ENCODE measurements at regions not wholly inside any gene's neighbourhood (a gene's known extent, or its start where the extent isn't known, plus 50 kb on each side); places are given as distances from the start of the nearest gene placed in this dataset.

DNA sequence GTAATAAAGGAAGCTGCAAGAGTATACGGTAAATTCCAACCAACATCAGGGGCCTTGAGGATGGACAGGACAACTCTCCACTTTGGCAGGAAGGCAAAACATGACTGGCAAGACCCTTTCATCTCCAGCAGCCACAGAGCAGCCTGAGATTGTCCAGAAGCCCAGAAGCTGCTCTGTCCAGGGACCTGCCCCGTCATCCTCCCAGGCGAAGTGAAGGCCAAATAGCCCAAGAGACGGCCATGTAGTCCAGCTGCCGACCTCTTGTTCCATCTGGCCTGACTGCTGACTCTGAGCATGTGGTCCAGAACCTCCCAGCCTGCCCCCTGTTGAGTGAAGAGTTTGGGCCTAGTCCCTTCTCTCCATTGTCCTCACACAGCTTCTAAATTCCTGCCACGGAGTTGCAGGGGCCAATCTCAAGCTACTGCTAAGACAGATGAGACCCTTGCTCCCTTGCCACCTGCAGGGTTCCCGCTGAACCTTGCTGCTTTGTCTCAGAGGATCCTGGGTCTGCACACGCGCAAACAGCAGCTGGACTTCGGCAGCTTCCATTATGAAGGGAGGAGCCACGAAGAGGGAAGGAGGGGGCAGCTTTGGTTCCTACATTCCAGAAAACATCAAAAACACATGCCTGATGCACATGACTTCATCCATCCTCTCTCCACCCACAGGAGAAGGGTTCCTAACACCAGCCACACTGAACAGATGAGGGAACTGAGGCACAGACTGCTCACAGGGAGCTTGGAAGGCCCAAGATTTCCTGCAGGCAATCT, 196.9 kb downstream of the KATNAL1 start:
- in situ Hi-C loops (cut with MboI; ENCODE audit: low sequenced_read_pairs), result loop anchor here (25.0 kb wide), 1 partner anchor 323 kb away; no protein-coding TSS in a partner anchor

DNA sequence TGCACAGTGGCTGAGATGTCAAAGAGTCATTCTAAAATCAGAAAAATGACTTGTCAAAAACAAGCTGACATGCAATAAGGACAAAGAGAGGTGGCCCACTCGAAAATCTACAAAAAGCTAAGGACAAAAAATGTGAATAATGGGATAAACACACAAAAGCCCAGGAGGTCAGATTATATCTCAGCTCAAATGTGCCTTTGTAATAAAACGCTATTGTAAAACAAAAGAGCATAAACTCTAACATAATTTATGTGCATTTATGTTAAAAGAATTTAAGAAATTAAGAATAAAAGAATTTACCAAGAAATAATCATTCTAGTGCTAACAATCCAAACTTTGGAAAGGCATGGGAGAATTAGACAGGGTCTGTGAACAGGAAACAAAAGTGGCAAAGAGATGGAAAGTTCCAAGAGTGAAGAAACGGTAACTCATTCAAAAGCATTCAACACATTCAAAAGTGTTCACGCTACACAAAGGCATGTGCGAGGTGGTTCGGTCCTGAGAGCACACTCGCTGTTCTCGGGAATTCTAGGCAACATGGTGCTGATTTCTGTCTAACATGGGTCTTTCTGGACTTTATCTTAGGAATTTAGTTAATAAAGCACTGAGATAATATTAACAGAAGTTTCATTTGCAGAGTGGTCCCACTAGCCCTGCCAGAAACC, 197.7 kb downstream of the KATNAL1 start:
- in situ Hi-C loops (cut with MboI; ENCODE audit: low sequenced_read_pairs), result loop anchor here (25.0 kb wide), 1 partner anchor 322 kb away; no protein-coding TSS in a partner anchor

DNA sequence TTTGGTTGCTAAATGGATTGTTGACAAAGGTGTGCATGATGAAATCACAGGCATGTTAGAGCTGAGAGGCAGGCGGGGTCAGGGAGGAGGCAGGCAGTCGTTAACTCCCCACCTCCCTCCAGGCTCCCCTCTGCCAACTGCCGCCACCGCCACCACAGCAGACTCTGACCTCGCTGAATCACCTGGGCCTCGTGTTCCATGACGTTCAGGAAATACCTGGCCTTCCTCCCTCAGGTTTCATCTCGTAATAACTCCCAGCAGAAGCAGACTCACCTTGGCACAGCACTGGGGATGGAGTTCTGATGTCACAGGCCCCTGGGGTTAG, 198.5 kb downstream of the KATNAL1 start:
- in situ Hi-C loops (cut with MboI; ENCODE audit: low sequenced_read_pairs), result loop anchor here (25.0 kb wide), 1 partner anchor 322 kb away; no protein-coding TSS in a partner anchor

DNA sequence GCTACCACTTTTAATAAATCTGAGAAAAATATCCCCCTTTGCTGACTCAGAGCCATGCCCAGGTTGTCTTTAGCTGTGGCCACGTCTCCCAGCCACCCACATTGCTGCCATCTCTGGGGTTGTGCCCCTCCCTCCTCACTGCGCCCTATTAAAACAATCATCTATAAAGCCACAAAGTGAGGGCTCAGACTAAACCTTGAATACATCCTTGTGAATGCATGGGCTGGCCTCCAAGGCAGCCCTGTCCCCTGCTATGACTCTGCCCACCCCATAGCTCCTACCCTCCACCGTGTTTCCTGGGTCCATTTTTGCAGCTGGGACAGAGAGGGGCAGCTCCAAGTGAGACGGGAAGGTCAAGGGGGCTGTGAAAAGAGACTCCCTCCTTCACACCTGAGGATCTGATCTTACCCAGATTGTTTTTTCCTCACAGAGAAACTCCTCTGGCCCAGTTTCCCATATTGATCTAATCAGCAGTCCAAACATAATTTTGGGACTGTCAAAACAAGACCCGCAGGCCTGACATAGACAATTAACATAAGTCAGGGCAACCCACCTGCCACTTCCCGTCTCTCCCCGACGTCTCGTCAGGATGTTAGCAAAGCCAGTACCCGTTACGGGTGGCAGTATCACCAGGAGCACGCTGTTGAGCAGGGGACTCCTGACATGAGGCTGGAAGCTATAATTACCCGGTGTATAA, 199.0 kb downstream of the KATNAL1 start:
- in situ Hi-C loops (cut with MboI; ENCODE audit: low sequenced_read_pairs), result loop anchor here (25.0 kb wide), 1 partner anchor 321 kb away; no protein-coding TSS in a partner anchor

DNA sequence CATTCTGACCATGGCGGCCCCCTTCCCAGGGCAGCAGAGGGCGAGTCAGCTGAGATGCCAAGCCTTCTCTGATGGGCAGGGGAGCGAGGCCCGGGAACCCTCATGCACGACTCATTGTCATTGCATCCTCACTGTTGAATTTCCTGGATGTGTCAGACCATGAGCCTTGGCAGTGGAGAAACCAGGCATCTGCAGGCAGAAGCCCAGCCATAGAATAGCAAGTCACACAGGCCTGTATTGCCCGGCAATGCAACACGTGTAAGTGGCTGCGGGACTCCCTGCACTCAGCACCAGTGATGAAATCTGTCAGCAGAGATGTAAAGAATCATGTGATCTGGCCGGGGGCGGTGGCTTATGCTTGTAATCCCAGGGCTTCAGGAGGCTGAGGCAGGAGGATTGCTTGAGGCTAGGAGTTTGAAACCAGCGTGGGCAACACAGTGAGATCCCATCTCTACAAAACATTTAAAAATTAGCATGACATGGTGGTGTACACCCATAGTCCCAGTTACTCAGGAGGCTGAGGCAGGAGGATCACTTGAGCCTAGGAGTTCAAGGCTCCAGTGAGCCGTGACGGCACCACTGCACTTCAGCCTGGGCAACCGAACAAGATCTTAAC, 199.7 kb downstream of the KATNAL1 start:
- in situ Hi-C loops (cut with MboI; ENCODE audit: low sequenced_read_pairs), result loop anchor here (25.0 kb wide), 1 partner anchor 320 kb away; no protein-coding TSS in a partner anchor

DNA sequence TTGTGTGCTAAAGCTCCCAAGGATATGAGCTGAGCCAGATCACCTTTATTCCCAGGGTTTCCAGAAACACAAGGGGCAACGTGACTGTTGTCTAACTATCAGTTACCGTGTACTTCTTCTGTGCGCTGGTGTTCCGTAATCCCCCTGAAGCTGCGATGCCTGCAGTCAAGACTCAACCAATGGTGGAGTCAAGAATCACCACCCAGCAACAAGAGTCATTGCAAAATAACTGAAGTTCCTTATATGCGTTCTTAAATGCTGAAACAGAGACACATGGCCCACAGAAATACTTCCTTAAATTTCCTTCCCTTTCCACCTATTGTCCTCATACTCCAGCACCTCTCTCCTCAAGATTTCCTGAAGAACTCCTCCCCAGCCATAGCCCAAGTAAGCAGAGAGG, 200.2 kb downstream of the KATNAL1 start:
- in situ Hi-C loops (cut with MboI; ENCODE audit: low sequenced_read_pairs), result loop anchor here (25.0 kb wide), 1 partner anchor 320 kb away; no protein-coding TSS in a partner anchor

DNA sequence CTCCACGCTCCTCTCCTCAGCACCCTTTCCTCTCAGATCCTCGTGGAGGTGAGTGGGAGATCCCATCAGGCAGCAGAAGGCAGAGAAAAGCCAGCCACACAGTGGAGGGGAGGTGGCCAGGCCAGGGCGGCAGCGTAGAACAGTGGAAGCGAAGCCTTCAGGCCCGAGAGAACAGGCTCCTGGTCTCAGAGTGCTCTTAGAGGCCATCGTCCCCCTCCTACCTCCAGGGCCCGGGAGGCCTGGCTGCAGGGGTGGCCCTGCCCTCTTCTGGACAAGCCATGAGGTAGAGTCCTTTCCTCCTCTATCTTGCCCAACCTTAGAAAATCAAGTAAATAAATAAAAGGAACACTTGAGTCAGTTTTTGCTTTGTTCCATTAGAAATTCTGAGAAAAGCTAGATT, 202.0 kb downstream of the KATNAL1 start:
- in situ Hi-C loops (cut with MboI; ENCODE audit: low sequenced_read_pairs), result loop anchor here (25.0 kb wide), 1 partner anchor 318 kb away; no protein-coding TSS in a partner anchor

DNA sequence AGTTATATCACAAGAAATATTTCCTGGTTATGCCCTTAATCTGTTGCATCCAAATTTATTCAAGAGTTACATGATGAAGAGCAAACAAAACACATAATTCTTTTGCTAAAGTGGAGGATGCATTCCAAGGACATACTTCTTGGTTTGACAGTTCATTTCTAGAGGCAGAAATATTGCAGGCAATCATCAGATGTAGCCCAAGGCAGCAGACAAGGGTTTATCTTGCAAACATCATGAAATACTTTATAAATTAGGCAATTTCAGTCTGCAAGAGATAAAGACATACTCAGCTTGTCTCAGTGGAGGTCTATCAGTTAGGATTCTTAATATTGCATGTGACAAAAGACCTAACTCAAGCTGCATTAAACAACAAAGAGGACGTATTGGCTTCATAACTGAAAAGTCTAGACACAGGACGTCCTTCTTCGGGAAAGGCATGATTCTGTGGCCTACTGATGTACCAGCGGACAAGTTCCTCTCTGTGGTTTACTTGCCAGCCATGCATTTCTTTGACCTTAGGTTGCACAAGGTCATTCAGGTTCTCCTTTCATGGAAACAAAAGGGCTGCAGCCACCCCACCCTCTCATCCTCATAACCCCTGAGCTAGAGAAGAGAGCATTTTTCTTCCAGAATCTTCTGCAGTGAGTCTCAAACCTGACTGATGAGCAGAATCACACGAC, 204.1 kb downstream of the KATNAL1 start:
- in situ Hi-C loops (cut with MboI; ENCODE audit: low sequenced_read_pairs), result loop anchor here (25.0 kb wide), 1 partner anchor 316 kb away; no protein-coding TSS in a partner anchor

DNA sequence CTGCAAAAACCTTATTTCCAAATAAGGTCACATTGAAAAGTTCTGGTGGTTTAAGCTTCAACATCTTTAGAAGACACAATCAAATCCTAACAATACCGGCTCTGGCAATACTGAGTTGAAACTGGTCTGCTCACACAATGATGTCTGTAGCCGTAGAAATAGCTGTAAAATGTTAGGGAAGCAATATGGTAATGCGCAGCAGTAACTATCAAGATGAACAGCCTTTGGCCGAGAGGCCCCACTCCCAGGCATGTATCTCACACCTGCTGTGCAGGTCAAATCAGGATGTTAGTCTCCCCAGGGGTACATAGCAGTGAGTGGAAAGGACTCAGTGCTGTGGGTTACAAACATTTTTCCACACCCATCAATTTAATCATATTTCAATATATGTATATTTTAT, 207.1 kb downstream of the KATNAL1 start:
- in situ Hi-C loops (cut with MboI; ENCODE audit: low sequenced_read_pairs), result loop anchor here (25.0 kb wide), 1 partner anchor 313 kb away; no protein-coding TSS in a partner anchor

DNA sequence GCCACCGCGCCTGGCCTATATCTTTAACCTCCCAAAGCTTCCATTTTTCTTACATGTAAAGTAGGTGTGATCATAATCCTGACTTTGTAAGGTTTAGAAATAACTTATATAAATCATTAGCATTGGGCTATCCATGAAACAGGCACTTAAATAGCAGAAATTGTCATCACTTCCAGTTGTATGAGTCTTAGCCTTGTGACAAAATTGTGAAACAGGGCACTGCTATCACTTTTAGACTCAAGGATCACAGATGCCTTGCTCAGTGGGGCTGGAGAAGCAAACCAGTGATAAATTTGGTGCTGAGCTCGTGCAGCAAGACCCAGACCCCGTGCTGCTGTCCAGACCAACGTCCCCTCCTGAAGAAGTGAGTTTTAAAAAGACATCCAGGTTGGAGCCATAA, 209.7 kb downstream of the KATNAL1 start:
- in situ Hi-C loops (cut with MboI; ENCODE audit: low sequenced_read_pairs), result no loop called here

DNA sequence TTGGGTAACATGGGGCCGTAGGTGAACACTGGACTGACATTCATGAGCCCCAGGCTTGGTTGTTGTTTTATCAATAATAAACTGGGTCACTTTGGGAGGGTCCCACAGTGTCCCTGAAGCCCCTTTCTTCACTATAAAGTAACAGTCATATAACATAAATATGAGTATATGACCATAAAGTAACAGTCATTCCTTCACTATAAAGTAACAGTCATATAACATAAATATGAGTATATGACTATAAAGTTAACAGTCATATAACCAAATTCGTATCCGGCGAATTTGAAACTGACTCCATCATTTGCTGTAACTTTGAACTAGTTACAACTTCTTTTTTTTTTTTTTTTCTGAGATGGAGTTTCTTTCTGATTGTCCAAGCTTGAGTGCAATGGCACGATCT, 210.3 kb downstream of the KATNAL1 start:
- in situ Hi-C loops (cut with MboI; ENCODE audit: low sequenced_read_pairs), result no loop called here

DNA sequence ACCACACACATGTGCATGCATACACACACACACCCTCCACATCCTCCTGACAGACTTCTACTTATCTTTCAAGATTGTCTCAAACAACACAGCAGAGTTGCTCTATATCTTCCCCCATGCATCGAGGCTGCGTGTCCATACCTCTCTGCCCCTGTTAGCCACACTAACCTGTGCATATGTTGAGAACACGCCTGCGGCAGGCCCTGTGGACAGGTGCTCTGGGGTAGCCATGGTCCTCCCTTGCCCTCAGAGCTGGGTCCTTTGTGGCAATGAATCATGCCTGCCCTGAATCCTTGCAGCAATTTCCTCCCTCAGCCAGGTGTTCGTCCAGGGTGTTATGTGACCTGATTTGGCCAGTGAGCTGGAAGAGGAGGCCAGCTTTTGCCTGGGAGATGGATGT, 213.3 kb downstream of the KATNAL1 start:
- in situ Hi-C loops (cut with MboI; ENCODE audit: low sequenced_read_pairs), result no loop called here

DNA sequence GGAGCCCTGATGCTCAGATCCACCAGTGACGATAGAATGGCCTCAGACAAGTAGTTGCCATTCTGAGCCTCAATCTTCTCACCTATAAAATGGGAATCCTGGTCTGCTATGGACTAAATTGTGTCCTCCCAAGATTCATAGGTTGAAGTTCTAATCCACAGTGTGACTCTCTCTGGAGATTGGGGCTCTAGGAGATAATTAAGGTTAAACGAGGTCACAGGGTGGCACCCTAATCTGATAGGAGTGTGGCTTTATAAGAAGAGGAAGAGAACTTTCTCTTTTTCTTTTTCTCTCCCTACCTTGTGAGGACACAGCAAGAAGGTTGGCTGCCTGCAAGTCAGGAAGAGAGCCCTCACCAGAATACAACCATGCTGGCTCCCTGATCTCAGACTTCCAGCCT, 214.1 kb downstream of the KATNAL1 start:
- in situ Hi-C loops (cut with MboI; ENCODE audit: low sequenced_read_pairs), result no loop called here

DNA sequence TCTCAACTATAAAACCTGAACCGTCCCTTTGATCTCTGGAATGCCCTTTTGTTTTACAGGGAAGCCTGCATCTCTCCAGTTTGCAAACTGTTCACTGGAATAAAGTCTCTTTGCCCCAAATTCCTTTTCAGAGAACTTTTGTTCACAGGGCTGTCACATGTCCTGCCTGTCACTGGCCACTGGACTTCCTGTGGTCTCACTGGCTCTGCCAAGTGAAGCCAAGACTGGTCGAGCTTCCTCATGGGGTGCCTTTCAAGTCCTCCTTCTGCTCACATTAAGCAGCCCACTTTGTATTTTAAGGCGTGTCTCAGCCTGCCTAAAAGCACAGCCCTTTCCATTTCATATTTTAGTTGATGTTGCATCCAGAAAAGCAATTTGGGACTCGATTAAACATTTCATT, 215.7 kb downstream of the KATNAL1 start:
- in situ Hi-C loops (cut with MboI; ENCODE audit: low sequenced_read_pairs), result no loop called here

DNA sequence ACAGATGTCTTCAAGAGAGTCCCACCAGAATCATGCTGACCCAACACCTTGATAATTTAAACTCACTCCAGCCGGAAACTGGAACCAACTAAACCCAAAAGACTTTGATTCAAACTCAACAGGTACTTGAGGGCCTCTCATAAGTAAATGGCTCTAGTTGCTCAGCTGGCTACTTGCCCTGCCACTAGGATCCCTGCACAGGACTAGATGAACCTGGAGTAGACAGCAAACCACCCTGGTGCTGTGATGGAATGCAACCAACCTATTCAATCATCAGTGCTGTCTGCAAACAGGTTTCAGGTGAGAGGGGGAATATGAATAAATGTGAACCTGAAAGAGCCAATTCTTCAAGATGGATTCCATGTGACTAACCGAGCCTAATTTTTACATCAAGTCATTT, 216.3 kb downstream of the KATNAL1 start:
- in situ Hi-C loops (cut with MboI; ENCODE audit: low sequenced_read_pairs), result no loop called here

DNA sequence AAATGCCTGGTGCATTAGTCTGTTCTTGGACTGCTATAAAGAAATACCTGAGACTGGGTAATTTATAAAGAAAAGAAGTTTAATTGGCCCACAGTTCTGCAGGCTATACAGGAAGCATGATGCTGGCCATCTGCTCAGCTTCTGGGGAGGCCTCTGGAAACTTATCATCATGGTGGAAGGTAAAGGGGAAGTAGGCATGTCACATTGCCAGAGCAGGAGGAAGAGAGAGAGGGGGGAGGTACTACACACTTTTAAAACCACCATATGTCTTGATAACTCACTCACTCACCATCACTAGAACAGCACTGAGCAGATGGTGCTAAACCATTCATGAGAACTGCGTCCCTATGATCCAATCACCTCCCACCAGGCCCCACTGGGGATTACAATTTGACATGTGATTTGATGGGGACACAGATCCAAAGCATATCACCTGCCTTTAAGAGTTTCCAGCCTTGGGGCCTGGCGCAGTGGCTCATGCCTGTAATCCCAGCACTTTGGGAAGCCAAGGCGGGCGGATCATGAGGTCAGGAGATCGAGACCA, 219.0 kb downstream of the KATNAL1 start:
- in situ Hi-C loops (cut with MboI; ENCODE audit: low sequenced_read_pairs), result no loop called here

DNA sequence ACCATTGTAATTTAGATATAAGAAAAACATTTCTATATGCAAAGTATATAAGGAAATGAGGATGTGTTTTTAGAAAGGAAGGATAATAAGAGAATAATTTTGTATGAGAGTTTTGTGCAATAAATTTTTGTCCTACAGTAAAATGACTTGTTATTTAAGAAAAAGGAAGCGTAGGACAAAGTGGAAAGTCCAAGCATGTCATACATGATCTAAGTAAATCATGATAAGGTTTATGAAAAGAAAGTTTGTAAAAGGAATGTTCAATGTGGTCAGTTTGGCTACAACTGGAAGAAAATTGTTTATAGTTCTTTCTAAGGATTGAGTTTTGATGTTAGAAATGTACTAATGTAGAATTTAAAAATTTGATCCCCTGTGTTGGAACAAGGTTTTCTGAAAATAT, 222.3 kb downstream of the KATNAL1 start:
- in situ Hi-C loops (cut with MboI; ENCODE audit: low sequenced_read_pairs), result no loop called here

DNA sequence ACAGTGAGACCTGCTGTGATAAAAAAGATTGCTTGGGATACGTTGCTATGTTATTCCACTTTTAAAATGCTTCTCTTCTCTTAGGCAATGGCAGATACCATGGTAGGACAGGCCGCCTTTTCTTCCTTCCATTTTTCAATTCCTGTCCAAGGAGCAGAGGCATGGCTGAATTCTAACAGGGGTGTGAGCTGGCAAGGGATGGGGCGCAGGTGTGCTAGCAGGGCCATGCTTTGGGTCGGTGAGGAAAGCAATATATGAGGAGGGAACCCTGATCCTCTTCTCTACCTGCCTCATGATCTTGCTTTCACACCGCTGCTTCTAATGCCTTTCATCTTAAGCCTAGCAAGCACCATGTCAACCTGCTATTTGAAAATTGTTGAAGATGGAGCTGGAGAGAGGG, 225.0 kb downstream of the KATNAL1 start:
- in situ Hi-C loops (cut with MboI; ENCODE audit: low sequenced_read_pairs), result no loop called here

DNA sequence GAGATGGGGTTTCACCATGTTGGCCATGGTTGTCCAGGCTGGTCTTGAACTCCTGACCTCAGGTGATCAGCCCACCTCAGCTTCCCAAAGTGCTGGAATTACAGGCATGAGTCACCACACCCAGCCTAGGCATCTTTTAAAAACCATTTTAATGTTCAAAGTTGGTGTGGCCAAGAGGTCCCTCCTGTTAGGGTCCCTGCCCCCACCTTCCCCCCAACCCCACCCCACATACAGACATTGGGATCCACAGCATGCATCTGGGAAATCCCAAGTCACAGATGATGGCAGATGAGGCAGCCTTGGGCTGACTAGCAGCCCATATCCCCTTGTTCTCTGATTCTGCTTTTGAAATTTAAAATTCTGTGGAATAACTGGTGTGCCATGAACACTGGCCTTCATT, 226.0 kb downstream of the KATNAL1 start:
- in situ Hi-C loops (cut with MboI; ENCODE audit: low sequenced_read_pairs), result no loop called here

DNA sequence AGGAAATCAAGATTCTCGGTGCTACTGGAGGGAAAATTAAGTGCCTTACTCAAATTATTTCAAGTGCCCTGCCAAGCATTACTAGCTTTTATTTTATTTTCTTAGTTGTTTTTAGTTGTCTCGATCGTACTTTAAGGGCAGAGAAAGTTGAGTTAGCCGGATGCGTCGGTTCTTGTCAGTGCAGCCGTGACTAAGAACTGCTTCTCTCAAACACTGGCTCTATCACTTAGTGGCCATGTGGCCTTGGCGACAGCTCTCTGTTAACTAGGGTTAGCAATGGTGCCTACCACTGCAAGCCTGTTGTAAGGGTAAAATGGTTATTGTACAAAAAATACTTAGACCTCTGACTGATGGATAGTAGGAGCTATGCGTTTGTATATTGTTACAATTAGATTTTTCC, 227.8 kb downstream of the KATNAL1 start:
- in situ Hi-C loops (cut with MboI; ENCODE audit: low sequenced_read_pairs), result no loop called here

All from HL-60/S4 (cell line).